Hepatic stellate cell (primary cell): ENCODE measurements at regions not wholly inside any gene's neighbourhood (a gene's known extent, or its start where the extent isn't known, plus 50 kb on each side); places are given as distances from the start of the nearest gene placed in this dataset.
A peak's percentile ranks its signal among the peaks of the same experiment; 100 is the strongest.
"Not testable (repeated sequence)": the region's sequence is repeated elsewhere in the genome, so short reads cannot be mapped to it uniquely, and the experiment has no call there.

Experiments
- DNase-seq: peaks from one replicate; pipeline ENCODE4 v3.0.0; 2011; ENCODE audit warnings: low spot score

GRCh38 chr1:224061436-224061835 is 52.5 kb upstream of the FBXO28 start:
- no peak for DNase-seq

- DNase-seq = no peak
These were observed 53.9 kb upstream of the FBXO28 start for GRCh38 chr1:224059897-224060427.

GRCh38 chr1:224058303-224058702 is 55.6 kb upstream of the FBXO28 start:
- no peak for DNase-seq

- no peak for DNase-seq
These were observed 56.3 kb upstream of the FBXO28 start for GRCh38 chr1:224057461-224058199.

GRCh38 chr1:224054611-224055010 is 59.3 kb upstream of the FBXO28 start:
- DNase-seq = no peak

- DNase-seq = no peak
These were observed 59.9 kb upstream of the FBXO28 start for GRCh38 chr1:224054012-224054411.

- no peak for DNase-seq
These were observed 60.5 kb upstream of the FBXO28 start for GRCh38 chr1:224053456-224053855.

- peak; percentile 58 for DNase-seq
These were observed 61.1 kb upstream of the FBXO28 start for GRCh38 chr1:224052772-224053171.

- not testable (repeated sequence) for DNase-seq
These were observed 62.1 kb upstream of the FBXO28 start for GRCh38 chr1:224051782-224052181.

- DNase-seq = no peak
These were observed 62.9 kb upstream of the FBXO28 start for GRCh38 chr1:224051086-224051406.

GRCh38 chr1:224047538-224047937 is 66.4 kb upstream of the FBXO28 start:
- DNase-seq = no peak

GRCh38 chr1:224045556-224045955 is 68.4 kb upstream of the FBXO28 start:
- no peak for DNase-seq

- DNase-seq = no peak
These were observed 69.5 kb upstream of the FBXO28 start for GRCh38 chr1:224044420-224044819.

- DNase-seq = no peak
These were observed 71.3 kb upstream of the FBXO28 start for GRCh38 chr1:224042557-224043118.

GRCh38 chr1:224041032-224041431 is 72.9 kb upstream of the FBXO28 start:
- no peak for DNase-seq

GRCh38 chr1:224040423-224040822 is 73.5 kb upstream of the FBXO28 start:
- not testable (repeated sequence) for DNase-seq

- not testable (repeated sequence) for DNase-seq
These were observed 73.9 kb upstream of the FBXO28 start for GRCh38 chr1:224040006-224040405.

- not testable (repeated sequence) for DNase-seq
These were observed 75.1 kb upstream of the FBXO28 start for GRCh38 chr1:224038832-224039231.

GRCh38 chr1:224037362-224037761 is 76.5 kb upstream of the FBXO28 start:
- not testable (repeated sequence) for DNase-seq

GRCh38 chr1:224032608-224033276 is 81.2 kb upstream of the FBXO28 start:
- DNase-seq = not testable (repeated sequence)

GRCh38 chr1:224031986-224032385 is 81.9 kb upstream of the FBXO28 start:
- DNase-seq = not testable (repeated sequence)

GRCh38 chr1:224030257-224030656 is 83.7 kb upstream of the FBXO28 start:
- DNase-seq = not testable (repeated sequence)
